ENCODE measurements at regions not wholly inside any gene's neighbourhood (a gene's known extent, or its start where the extent isn't known, plus 50 kb on each side); places are given as distances from the start of the nearest gene placed in this dataset.
"Not testable (repeated sequence)": the region's sequence is repeated elsewhere in the genome, so short reads cannot be mapped to it uniquely, and the experiment has no call there.

- no peak for DNase-seq
- H3K4me3 Mint-ChIP-seq: no peak overlapping the region
Observed at GRCh38 chr13:81916461-81916860, 1575.5 kb upstream of the SPRY2 start.

GRCh38 chr13:81907787-81908372 is 1567.0 kb upstream of the SPRY2 start:
- no peak overlapping the region for H3K4me3 Mint-ChIP-seq
- DNase-seq: no peak
- peaks cover 0 to 2% (median 0%) of the 10 kb centered on the region in 3 donors for H3K27me3 Mint-ChIP-seq (ENCODE audit: low read depth in 3 of 3)
- no peaks in the 10 kb centered on the region for H3K4me1 Mint-ChIP-seq
- peaks cover 7 to 28% (median 17%) of the 10 kb centered on the region in 6 donors for H3K9me3 Mint-ChIP-seq
- no peak overlapping the region for H3K27ac Mint-ChIP-seq
- peaks cover 0 to 3% (median 0%) of the 10 kb centered on the region in 3 donors for H3K36me3 Mint-ChIP-seq

More at GRCh38 chr13:81916461-81916860, 1575.5 kb upstream of the SPRY2 start:
- Mint-ChIP-seq H3K27ac (no peak overlapping the region), H3K4me1 (no peaks in the 10 kb centered on the region), H3K36me3 (no peaks in the 10 kb centered on the region), H3K27me3 (ENCODE audit: low read depth in 3 of 3) (peaks cover 0 to 2% (median 0%) of the 10 kb centered on the region in 3 donors), H3K9me3 (peaks cover 2 to 41% (median 26%) of the 10 kb centered on the region in 6 donors)

- peaks cover 0 to 2% (median 0%) of the 10 kb centered on the region in 3 donors for H3K27me3 Mint-ChIP-seq (ENCODE audit: low read depth in 3 of 3)
- no peak overlapping the region for H3K4me3 Mint-ChIP-seq
- DNase-seq: no peak
Observed at GRCh38 chr13:81888855-81889254, 1547.9 kb upstream of the SPRY2 start.

GRCh38 chr13:81874681-81875661 is 1534.0 kb upstream of the SPRY2 start:
- Mint-ChIP-seq H3K27me3 (ENCODE audit: low read depth in 3 of 3) (peaks cover 0 to 4% (median 0%) of the 10 kb centered on the region in 3 donors), H3K9me3 (peaks cover 15 to 42% (median 25%) of the 10 kb centered on the region in 6 donors), H3K27ac (no peak overlapping the region), H3K4me1 (no peaks in the 10 kb centered on the region), H3K36me3 (no peaks in the 10 kb centered on the region), H3K4me3 (no peak overlapping the region)
- no peak for DNase-seq

More at GRCh38 chr13:81888855-81889254, 1547.9 kb upstream of the SPRY2 start:
- Mint-ChIP-seq H3K27ac (no peak overlapping the region), H3K4me1 (no peaks in the 10 kb centered on the region), H3K36me3 (peaks cover 0 to 5% (median 0%) of the 10 kb centered on the region in 3 donors), H3K9me3 (peaks cover 12 to 47% (median 28%) of the 10 kb centered on the region in 6 donors)

GRCh38 chr13:81874253-81874652 is 1533.3 kb upstream of the SPRY2 start:
- H3K4me3 Mint-ChIP-seq: no peak overlapping the region
- H3K4me1 Mint-ChIP-seq: no peaks in the 10 kb centered on the region
- H3K27ac Mint-ChIP-seq: no peak overlapping the region
- no peaks in the 10 kb centered on the region for H3K36me3 Mint-ChIP-seq
- H3K27me3 Mint-ChIP-seq (ENCODE audit: low read depth in 3 of 3): peaks cover 0 to 4% (median 0%) of the 10 kb centered on the region in 3 donors
- peaks cover 20 to 46% (median 30%) of the 10 kb centered on the region in 6 donors for H3K9me3 Mint-ChIP-seq
- DNase-seq: no peak

GRCh38 chr13:81872581-81872980 is 1531.7 kb upstream of the SPRY2 start:
- Mint-ChIP-seq H3K27ac (no peak overlapping the region), H3K27me3 (ENCODE audit: low read depth in 3 of 3) (peaks cover 0 to 7% (median 0%) of the 10 kb centered on the region in 3 donors), H3K9me3 (peaks cover 21 to 41% (median 39%) of the 10 kb centered on the region in 6 donors), H3K36me3 (no peaks in the 10 kb centered on the region), H3K4me3 (no peak overlapping the region), H3K4me1 (no peaks in the 10 kb centered on the region)
- no peak for DNase-seq

GRCh38 chr13:81871751-81872325 is 1530.9 kb upstream of the SPRY2 start:
- H3K4me1 Mint-ChIP-seq; H3K27me3 Mint-ChIP-seq (ENCODE audit: low read depth in 3 of 3); H3K27ac Mint-ChIP-seq; H3K4me3 Mint-ChIP-seq; DNase-seq; H3K36me3 Mint-ChIP-seq: not testable (repeated sequence)
- H3K9me3 Mint-ChIP-seq: peaks cover 21 to 48% (median 43%) of the 10 kb centered on the region in 6 donors

- no peak overlapping the region for H3K4me3 Mint-ChIP-seq
- no peaks in the 10 kb centered on the region for H3K27me3 Mint-ChIP-seq (ENCODE audit: low read depth in 3 of 3)
- H3K27ac Mint-ChIP-seq: no peak overlapping the region
- no peaks in the 10 kb centered on the region for H3K36me3 Mint-ChIP-seq
- no peaks in the 10 kb centered on the region for H3K4me1 Mint-ChIP-seq
- no peak for DNase-seq
- H3K9me3 Mint-ChIP-seq: peaks cover 0 to 19% (median 8%) of the 10 kb centered on the region in 6 donors
Observed at GRCh38 chr13:81848291-81848690, 1507.4 kb upstream of the SPRY2 start.

- no peaks in the 10 kb centered on the region for H3K27me3 Mint-ChIP-seq (ENCODE audit: low read depth in 3 of 3)
- no peaks in the 10 kb centered on the region for H3K4me1 Mint-ChIP-seq
- no peaks in the 10 kb centered on the region for H3K36me3 Mint-ChIP-seq
- H3K4me3 Mint-ChIP-seq: no peak overlapping the region
- H3K27ac Mint-ChIP-seq: no peak overlapping the region
- peaks cover 0 to 24% (median 10%) of the 10 kb centered on the region in 6 donors for H3K9me3 Mint-ChIP-seq
- no peak for DNase-seq
Observed at GRCh38 chr13:81846771-81847170, 1505.8 kb upstream of the SPRY2 start.

GRCh38 chr13:81821259-81821658 is 1480.3 kb upstream of the SPRY2 start:
- Mint-ChIP-seq H3K4me3 (no peak overlapping the region), H3K27ac (no peak overlapping the region), H3K9me3 (peaks cover 5 to 26% (median 13%) of the 10 kb centered on the region in 6 donors), H3K27me3 (ENCODE audit: low read depth in 3 of 3) (no peaks in the 10 kb centered on the region), H3K4me1 (no peaks in the 10 kb centered on the region), H3K36me3 (no peaks in the 10 kb centered on the region)
- DNase-seq: no peak

- Mint-ChIP-seq H3K9me3 (peaks cover 6 to 37% (median 12%) of the 10 kb centered on the region in 6 donors), H3K27ac (no peak overlapping the region)
Observed at GRCh38 chr13:81800433-81800832, 1459.5 kb upstream of the SPRY2 start.

GRCh38 chr13:81795710-81796109 is 1454.8 kb upstream of the SPRY2 start:
- H3K36me3 Mint-ChIP-seq: no peaks in the 10 kb centered on the region
- H3K27ac Mint-ChIP-seq: no peak overlapping the region
- no peaks in the 10 kb centered on the region for H3K4me1 Mint-ChIP-seq
- peaks cover 8 to 46% (median 13%) of the 10 kb centered on the region in 6 donors for H3K9me3 Mint-ChIP-seq
- no peaks in the 10 kb centered on the region for H3K27me3 Mint-ChIP-seq (ENCODE audit: low read depth in 3 of 3)
- DNase-seq: no peak
- H3K4me3 Mint-ChIP-seq: no peak overlapping the region

More at GRCh38 chr13:81800433-81800832, 1459.5 kb upstream of the SPRY2 start:
- DNase-seq: no peak
- no peak overlapping the region for H3K4me3 Mint-ChIP-seq
- no peaks in the 10 kb centered on the region for H3K36me3 Mint-ChIP-seq
- H3K4me1 Mint-ChIP-seq: no peaks in the 10 kb centered on the region
- peaks cover 0 to 2% (median 0%) of the 10 kb centered on the region in 3 donors for H3K27me3 Mint-ChIP-seq (ENCODE audit: low read depth in 3 of 3)

GRCh38 chr13:81791641-81792040 is 1450.7 kb upstream of the SPRY2 start:
- no peaks in the 10 kb centered on the region for H3K36me3 Mint-ChIP-seq
- no peaks in the 10 kb centered on the region for H3K27me3 Mint-ChIP-seq (ENCODE audit: low read depth in 3 of 3)
- no peaks in the 10 kb centered on the region for H3K4me1 Mint-ChIP-seq
- peaks cover 5 to 33% (median 18%) of the 10 kb centered on the region in 6 donors for H3K9me3 Mint-ChIP-seq
- DNase-seq: no peak
- H3K27ac Mint-ChIP-seq: no peak overlapping the region
- H3K4me3 Mint-ChIP-seq: no peak overlapping the region

- Mint-ChIP-seq H3K9me3 (peaks cover 6 to 34% (median 13%) of the 10 kb centered on the region in 6 donors), H3K36me3 (no peaks in the 10 kb centered on the region), H3K27me3 (ENCODE audit: low read depth in 3 of 3) (no peaks in the 10 kb centered on the region)
Observed at GRCh38 chr13:81781471-81781870, 1440.5 kb upstream of the SPRY2 start.

More at GRCh38 chr13:81781471-81781870, 1440.5 kb upstream of the SPRY2 start:
- Mint-ChIP-seq H3K4me3 (no peak overlapping the region), H3K27ac (no peak overlapping the region), H3K4me1 (no peaks in the 10 kb centered on the region)
- DNase-seq: no peak

All from immature natural killer cell (primary cell).